AG09319 (cell line): ENCODE measurements at regions not wholly inside any gene's neighbourhood (a gene's known extent, or its start where the extent isn't known, plus 50 kb on each side); places are given as distances from the start of the nearest gene placed in this dataset.

Source experiments
- DNase-seq: peaks from one replicate; pipeline ENCODE4 v3.0.0-alpha.2; 2010; ENCODE audit warnings: low read depth; ENCODE audit errors: extremely low read depth
- CTCF ChIP-seq: IDR thresholded peaks from 2 replicates; pipeline ENCODE4 v1.5.1; 2011; ENCODE audit warnings: low read depth, mild to moderate bottlenecking, inconsistent platforms, low read length, moderate library complexity

- no peak for TF ChIP-seq CTCF
- DNase-seq, result no peak
Observed at GRCh38 chr17:71964559-71964958, 156.3 kb upstream of the SOX9 start.

- TF ChIP-seq CTCF, result no peak
- DNase-seq, result no peak
Observed at GRCh38 chr17:71966055-71966454, 154.8 kb upstream of the SOX9 start.

- no peak for DNase-seq
- TF ChIP-seq CTCF, result no peak
Observed at GRCh38 chr17:71966459-71967313, 154.1 kb upstream of the SOX9 start.

GRCh38 chr17:71969500-71969899, 151.3 kb upstream of the SOX9 start:
- no peak for TF ChIP-seq CTCF
- no peak for DNase-seq

GRCh38 chr17:71970312-71970711, 150.5 kb upstream of the SOX9 start:
- no peak for DNase-seq
- no peak for TF ChIP-seq CTCF

GRCh38 chr17:71974051-71974450, 146.8 kb upstream of the SOX9 start:
- no peak for DNase-seq
- TF ChIP-seq CTCF, result no peak

GRCh38 chr17:71975331-71975801, 145.5 kb upstream of the SOX9 start:
- TF ChIP-seq CTCF, result no peak
- peak; percentile 23 for DNase-seq
